Transverse colon (tissue), 4 donors: ENCODE measurements at regions not wholly inside any gene's neighbourhood (a gene's known extent, or its start where the extent isn't known, plus 50 kb on each side); places are given as distances from the start of the nearest gene placed in this dataset.

Experiments used
- CTCF ChIP-seq, 5 experiments: fragments of 200-600 bp in 3 of 5; fragments of 450-650 bp in 2 of 5; sonication (generic) in 3 of 5; IDR thresholded peaks; 1 replicate in 2 of 5; 2 replicates in 3 of 5; pipeline ENCODE4 v1.5.1; 2016 to 2017; ENCODE audit warnings: antibody characterized with exemption in 5 of 5, inconsistent platforms in 3 of 5, mild to moderate bottlenecking in 2 of 5, moderate library complexity in 1 of 5
- EP300 ChIP-seq: sonication (generic); formaldehyde crosslinking; IDR thresholded peaks from one replicate; pipeline ENCODE4 v1.6.1; 2017; ENCODE audit warnings: antibody characterized with exemption, low read depth
- POLR2A ChIP-seq: fragments of 450-650 bp; IDR thresholded peaks from one replicate; pipeline ENCODE4 v1.6.1; 2016; ENCODE audit warnings: antibody characterized with exemption, mild to moderate bottlenecking, moderate library complexity
- POLR2AphosphoS5 ChIP-seq, 3 donors: sonication (generic); formaldehyde crosslinking; IDR thresholded peaks; one replicate each; pipeline ENCODE4 v1.6.1; 2016; ENCODE audit warnings: antibody characterized with exemption in 3 of 3

GRCh38 chr10:57786331-57786730 lies 481.4 kb downstream of the IPMK start:
- no peak for TF ChIP-seq CTCF (IDR thresholded peaks at IDR 0.05)
- TF ChIP-seq POLR2A = no peak
- no peak for TF ChIP-seq EP300
- no peak for TF ChIP-seq POLR2AphosphoS5 (IDR thresholded peaks at IDR 0.05)
